HL-60 (cell line): ENCODE measurements at regions not wholly inside any gene's neighbourhood (a gene's known extent, or its start where the extent isn't known, plus 50 kb on each side); places are given as distances from the start of the nearest gene placed in this dataset.

ENCODE experiments used
- DNase-seq, 2 experiments: peaks; one replicate each; pipeline ENCODE4 v3.0.0-alpha.2; 2010 to 2020; ENCODE audit warnings: low read depth in 1 of 2, low spot score in 1 of 2
- H3K27ac ChIP-seq: fragments of 250-450 bp; sonication (Bioruptor Pico); replicated peaks from 2 replicates; pipeline ENCODE4 v1.5.1; 2020; ENCODE audit warnings: mild to moderate bottlenecking, moderate library complexity
- H3K27me3 ChIP-seq: fragments of 250-450 bp; sonication (Bioruptor Pico); 2 replicates; pipeline ENCODE4 v1.5.1; 2021; ENCODE audit warnings: mild to moderate bottlenecking, moderate library complexity; ENCODE audit not compliant: insufficient read depth, poor library complexity, severe bottlenecking
- H3K4me3 ChIP-seq: replicated peaks from 2 replicates; pipeline ENCODE4 v1.5.1; 2011; ENCODE audit warnings: mild to moderate bottlenecking, control low read depth, low read length; ENCODE audit not compliant: insufficient read depth
- CTCF ChIP-seq: IDR thresholded peaks from one replicate; pipeline ENCODE4 v1.5.1; 2011; ENCODE audit warnings: low read length, control low read depth, inconsistent platforms; ENCODE audit not compliant: insufficient read depth
- GABPA ChIP-seq: IDR thresholded peaks from 2 replicates; pipeline ENCODE4 v1.6.1; 2012; ENCODE audit warnings: low read depth
- POLR2AphosphoS5 ChIP-seq: IDR thresholded peaks from 2 replicates; pipeline ENCODE4 v1.6.1; 2012; ENCODE audit warnings: low read depth
- REST ChIP-seq: IDR thresholded peaks from 2 replicates; pipeline ENCODE4 v1.6.1; 2012; ENCODE audit warnings: low read depth; ENCODE audit not compliant: insufficient replicate concordance
- SPI1 ChIP-seq: IDR thresholded peaks from 2 replicates; pipeline ENCODE4 v1.6.1; 2012; ENCODE audit warnings: low read depth, mild to moderate bottlenecking, borderline replicate concordance

- no peak overlapping the region for H3K27ac ChIP-seq
- DNase-seq: no peak
- no peak overlapping the region for H3K4me3 ChIP-seq
- TF ChIP-seq POLR2AphosphoS5 (no peak), SPI1 (no peak), GABPA (no peak), REST (no peak), CTCF (no peak)
- H3K27me3 ChIP-seq: no peaks in the 10 kb centered on the region
These were observed 213.7 kb downstream of the MYCN start for GRCh38 chr2:16154061-16154460.

GRCh38 chr2:16153754-16154035 lies 213.3 kb downstream of the MYCN start:
- Histone ChIP-seq H3K4me3 (no peak overlapping the region), H3K27me3 (no peaks in the 10 kb centered on the region), H3K27ac (no peak overlapping the region)
- DNase-seq: no peak
- no peak for TF ChIP-seq REST
- no peak for TF ChIP-seq CTCF
- no peak for TF ChIP-seq POLR2AphosphoS5
- no peak for TF ChIP-seq SPI1
- TF ChIP-seq GABPA: no peak

- no peak for DNase-seq
- no peak overlapping the region for H3K4me3 ChIP-seq
- no peak for TF ChIP-seq GABPA
- no peak for TF ChIP-seq SPI1
- TF ChIP-seq POLR2AphosphoS5: no peak
- no peak for TF ChIP-seq CTCF
- peak; percentile 56 for TF ChIP-seq REST
- no peaks in the 10 kb centered on the region for H3K27me3 ChIP-seq
- H3K27ac ChIP-seq: no peak overlapping the region
These were observed 212.8 kb downstream of the MYCN start for GRCh38 chr2:16152928-16153753.
